GM23338 (cell line): ENCODE measurements at regions not wholly inside any gene's neighbourhood (a gene's known extent, or its start where the extent isn't known, plus 50 kb on each side); places are given as distances from the start of the nearest gene placed in this dataset.

ENCODE experiments used
- ATAC-seq: fragments of 200-7000 bp; cut with Tn5 transposase; 3 replicates; pipeline ENCODE4 v1.9.1; 2020
- DNase-seq: peaks from one replicate; pipeline ENCODE4 v3.0.0-alpha.2; 2015; ENCODE audit warnings: low spot score
- H2AFZ ChIP-seq: fragments of 200-600 bp; sonication (generic); 2 replicates; pipeline ENCODE4 v1.8.0; 2016; ENCODE audit warnings: antibody characterized with exemption, mild to moderate bottlenecking, moderate library complexity
- H3F3A ChIP-seq: fragments of 200-600 bp; sonication (generic); replicated peaks from 2 replicates; pipeline ENCODE4 v1.8.0; 2017; ENCODE audit warnings: antibody characterized with exemption, mixed run types, low read depth
- H3K27ac ChIP-seq: fragments of 200-600 bp; sonication (generic); 2 replicates; pipeline ENCODE4 v1.6.1; 2016; ENCODE audit warnings: low read depth
- H3K27me3 ChIP-seq: fragments of 200-600 bp; sonication (generic); 2 replicates; pipeline ENCODE4 v1.8.0; 2016; ENCODE audit warnings: mild to moderate bottlenecking, mixed run types, moderate library complexity; ENCODE audit not compliant: insufficient read depth
- H3K36me3 ChIP-seq: fragments of 200-600 bp; sonication (generic); 2 replicates; pipeline ENCODE4 v1.8.0; 2016; ENCODE audit warnings: mild to moderate bottlenecking; ENCODE audit not compliant: insufficient read depth
- H3K4me1 ChIP-seq: fragments of 200-600 bp; sonication (generic); 2 replicates; pipeline ENCODE4 v1.8.0; 2016; ENCODE audit warnings: mild to moderate bottlenecking, moderate library complexity; ENCODE audit not compliant: insufficient read depth
- H3K4me2 ChIP-seq: fragments of 200-600 bp; sonication (generic); 2 replicates; pipeline ENCODE4 v1.7.1; 2017; ENCODE audit warnings: mixed run types
- H3K4me3 ChIP-seq: fragments of 200-600 bp; sonication (generic); 2 replicates; pipeline ENCODE4 v1.6.1; 2016; ENCODE audit warnings: mixed run types
- H3K79me2 ChIP-seq: fragments of 200-600 bp; sonication (generic); replicated peaks from 2 replicates; pipeline ENCODE4 v1.8.0; 2017; ENCODE audit warnings: mild to moderate bottlenecking; ENCODE audit not compliant: insufficient read depth
- H3K9me2 ChIP-seq: fragments of 200-600 bp; sonication (generic); 2 replicates; pipeline ENCODE4 v1.8.0; 2017; ENCODE audit not compliant: insufficient read depth
- H4K20me1 ChIP-seq: fragments of 200-600 bp; sonication (generic); replicated peaks from 2 replicates; pipeline ENCODE4 v1.8.0; 2017; ENCODE audit warnings: mild to moderate bottlenecking; ENCODE audit not compliant: insufficient read depth
- H3K27ac Mint-ChIP-seq: 2 replicates; pipeline ENCODE4 v1.8.0; 2020; ENCODE audit warnings: inconsistent platforms, mild to moderate bottlenecking, moderate library complexity, mixed read lengths
- H3K27me3 Mint-ChIP-seq: 3 replicates; pipeline ENCODE4 v1.8.0; 2022; ENCODE audit warnings: low read depth, mild to moderate bottlenecking, moderate library complexity, mixed read lengths, inconsistent platforms; ENCODE audit not compliant: insufficient read depth, poor library complexity
- H3K36me3 Mint-ChIP-seq: 3 replicates; pipeline ENCODE4 v1.8.0; 2021; ENCODE audit warnings: low read depth, mild to moderate bottlenecking, inconsistent platforms, moderate library complexity, mixed read lengths
- H3K4me1 Mint-ChIP-seq: 3 replicates; pipeline ENCODE4 v1.8.0; 2020; ENCODE audit warnings: mild to moderate bottlenecking, inconsistent platforms, mixed read lengths
- H3K4me3 Mint-ChIP-seq: 3 replicates; pipeline ENCODE4 v1.8.0; 2021; ENCODE audit warnings: moderate library complexity, mild to moderate bottlenecking, inconsistent platforms, mixed read lengths
- H3K9me3 Mint-ChIP-seq: 3 replicates; pipeline ENCODE4 v1.8.0; 2020; ENCODE audit warnings: moderate library complexity, mild to moderate bottlenecking, inconsistent platforms, mixed read lengths
- CREB1 ChIP-seq: fragments of 250-450 bp; sonication (Bioruptor Pico); IDR thresholded peaks from 2 replicates; pipeline ENCODE4 v1.5.0; 2020; ENCODE audit warnings: low read depth, mild to moderate bottlenecking, moderate library complexity
- EZH2 ChIP-seq: fragments of 200-600 bp; sonication (generic); IDR thresholded peaks from one replicate; pipeline ENCODE4 v1.8.0; 2017; ENCODE audit warnings: antibody characterized with exemption, mild to moderate bottlenecking, low read depth; ENCODE audit not compliant: unreplicated experiment
- EZH2phosphoT487 ChIP-seq: fragments of 200-600 bp; sonication (generic); IDR thresholded peaks from one replicate; pipeline ENCODE4 v1.8.1; 2018; ENCODE audit warnings: antibody characterized with exemption; ENCODE audit not compliant: unreplicated experiment
- JUNB ChIP-seq: IDR thresholded peaks from one replicate; pipeline ENCODE4 v1.6.1; 2016; ENCODE audit warnings: antibody characterized with exemption; ENCODE audit not compliant: unreplicated experiment
- NANOG ChIP-seq: IDR thresholded peaks from 2 replicates; pipeline ENCODE4 v1.6.1; 2016; ENCODE audit warnings: antibody characterized with exemption, borderline replicate concordance
- POLR2AphosphoS5 ChIP-seq: IDR thresholded peaks from 2 replicates; pipeline ENCODE4 v1.6.1; 2016; ENCODE audit warnings: antibody characterized with exemption, low read depth
- STAT1 ChIP-seq: IDR thresholded peaks from one replicate; pipeline ENCODE4 v1.6.1; 2016; ENCODE audit warnings: antibody characterized with exemption; ENCODE audit not compliant: unreplicated experiment
- ZNF114 ChIP-seq: fragments of 250-450 bp; sonication (Bioruptor Pico); IDR thresholded peaks from 2 replicates; pipeline ENCODE4 v1.5.0; 2020; ENCODE audit warnings: mild to moderate bottlenecking, moderate library complexity
- ZNF331 ChIP-seq: fragments of 250-450 bp; sonication (Bioruptor Pico); IDR thresholded peaks from 2 replicates; pipeline ENCODE4 v1.5.0; 2020; ENCODE audit warnings: low read depth, mild to moderate bottlenecking, moderate library complexity
- ZNF462 ChIP-seq: fragments of 250-450 bp; sonication (Bioruptor Pico); IDR thresholded peaks from 2 replicates; pipeline ENCODE4 v1.5.0; 2020; ENCODE audit warnings: mild to moderate bottlenecking, moderate library complexity
- TF ChIP-seq, protein P1 (sequence below): IDR thresholded peaks from one replicate; pipeline ENCODE4 v1.6.1; 2018; ENCODE audit warnings: antibody characterized with exemption; ENCODE audit not compliant: unreplicated experiment
- TF ChIP-seq, protein P2 (sequence below), 2 experiments: fragments of 200-600 bp in 1 of 2; sonication (generic) in 1 of 2; conservative IDR thresholded peaks; 2 replicates each; pipeline versions ENCODE4 v1.5.1 to v1.6.1; 2016 to 2017; ENCODE audit warnings: antibody characterized with exemption in 2 of 2, low read depth in 2 of 2, mild to moderate bottlenecking in 2 of 2, moderate library complexity in 1 of 2
- TF ChIP-seq, protein P3 (sequence below): IDR thresholded peaks from 2 replicates; pipeline ENCODE4 v1.6.1; 2016; ENCODE audit warnings: antibody characterized with exemption

- TF ChIP-seq STAT1 = no peak
- no peak for TF ChIP-seq ZNF462 (CRISPR knock-in tag)
- TF ChIP-seq, protein P1, sequence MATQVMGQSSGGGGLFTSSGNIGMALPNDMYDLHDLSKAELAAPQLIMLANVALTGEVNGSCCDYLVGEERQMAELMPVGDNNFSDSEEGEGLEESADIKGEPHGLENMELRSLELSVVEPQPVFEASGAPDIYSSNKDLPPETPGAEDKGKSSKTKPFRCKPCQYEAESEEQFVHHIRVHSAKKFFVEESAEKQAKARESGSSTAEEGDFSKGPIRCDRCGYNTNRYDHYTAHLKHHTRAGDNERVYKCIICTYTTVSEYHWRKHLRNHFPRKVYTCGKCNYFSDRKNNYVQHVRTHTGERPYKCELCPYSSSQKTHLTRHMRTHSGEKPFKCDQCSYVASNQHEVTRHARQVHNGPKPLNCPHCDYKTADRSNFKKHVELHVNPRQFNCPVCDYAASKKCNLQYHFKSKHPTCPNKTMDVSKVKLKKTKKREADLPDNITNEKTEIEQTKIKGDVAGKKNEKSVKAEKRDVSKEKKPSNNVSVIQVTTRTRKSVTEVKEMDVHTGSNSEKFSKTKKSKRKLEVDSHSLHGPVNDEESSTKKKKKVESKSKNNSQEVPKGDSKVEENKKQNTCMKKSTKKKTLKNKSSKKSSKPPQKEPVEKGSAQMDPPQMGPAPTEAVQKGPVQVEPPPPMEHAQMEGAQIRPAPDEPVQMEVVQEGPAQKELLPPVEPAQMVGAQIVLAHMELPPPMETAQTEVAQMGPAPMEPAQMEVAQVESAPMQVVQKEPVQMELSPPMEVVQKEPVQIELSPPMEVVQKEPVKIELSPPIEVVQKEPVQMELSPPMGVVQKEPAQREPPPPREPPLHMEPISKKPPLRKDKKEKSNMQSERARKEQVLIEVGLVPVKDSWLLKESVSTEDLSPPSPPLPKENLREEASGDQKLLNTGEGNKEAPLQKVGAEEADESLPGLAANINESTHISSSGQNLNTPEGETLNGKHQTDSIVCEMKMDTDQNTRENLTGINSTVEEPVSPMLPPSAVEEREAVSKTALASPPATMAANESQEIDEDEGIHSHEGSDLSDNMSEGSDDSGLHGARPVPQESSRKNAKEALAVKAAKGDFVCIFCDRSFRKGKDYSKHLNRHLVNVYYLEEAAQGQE = no peak
- no peak for TF ChIP-seq POLR2AphosphoS5
- TF ChIP-seq NANOG = no peak
- TF ChIP-seq CREB1 (CRISPR knock-in tag) = no peak
- TF ChIP-seq JUNB = no peak
- TF ChIP-seq EZH2 = no peak
- TF ChIP-seq, protein P2, sequence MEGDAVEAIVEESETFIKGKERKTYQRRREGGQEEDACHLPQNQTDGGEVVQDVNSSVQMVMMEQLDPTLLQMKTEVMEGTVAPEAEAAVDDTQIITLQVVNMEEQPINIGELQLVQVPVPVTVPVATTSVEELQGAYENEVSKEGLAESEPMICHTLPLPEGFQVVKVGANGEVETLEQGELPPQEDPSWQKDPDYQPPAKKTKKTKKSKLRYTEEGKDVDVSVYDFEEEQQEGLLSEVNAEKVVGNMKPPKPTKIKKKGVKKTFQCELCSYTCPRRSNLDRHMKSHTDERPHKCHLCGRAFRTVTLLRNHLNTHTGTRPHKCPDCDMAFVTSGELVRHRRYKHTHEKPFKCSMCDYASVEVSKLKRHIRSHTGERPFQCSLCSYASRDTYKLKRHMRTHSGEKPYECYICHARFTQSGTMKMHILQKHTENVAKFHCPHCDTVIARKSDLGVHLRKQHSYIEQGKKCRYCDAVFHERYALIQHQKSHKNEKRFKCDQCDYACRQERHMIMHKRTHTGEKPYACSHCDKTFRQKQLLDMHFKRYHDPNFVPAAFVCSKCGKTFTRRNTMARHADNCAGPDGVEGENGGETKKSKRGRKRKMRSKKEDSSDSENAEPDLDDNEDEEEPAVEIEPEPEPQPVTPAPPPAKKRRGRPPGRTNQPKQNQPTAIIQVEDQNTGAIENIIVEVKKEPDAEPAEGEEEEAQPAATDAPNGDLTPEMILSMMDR (conservative IDR thresholded peaks at IDR 0.05; ENCODE audit: low read depth in 2 of 2) = no peak
- TF ChIP-seq EZH2phosphoT487 = no peak
- TF ChIP-seq, protein P3, sequence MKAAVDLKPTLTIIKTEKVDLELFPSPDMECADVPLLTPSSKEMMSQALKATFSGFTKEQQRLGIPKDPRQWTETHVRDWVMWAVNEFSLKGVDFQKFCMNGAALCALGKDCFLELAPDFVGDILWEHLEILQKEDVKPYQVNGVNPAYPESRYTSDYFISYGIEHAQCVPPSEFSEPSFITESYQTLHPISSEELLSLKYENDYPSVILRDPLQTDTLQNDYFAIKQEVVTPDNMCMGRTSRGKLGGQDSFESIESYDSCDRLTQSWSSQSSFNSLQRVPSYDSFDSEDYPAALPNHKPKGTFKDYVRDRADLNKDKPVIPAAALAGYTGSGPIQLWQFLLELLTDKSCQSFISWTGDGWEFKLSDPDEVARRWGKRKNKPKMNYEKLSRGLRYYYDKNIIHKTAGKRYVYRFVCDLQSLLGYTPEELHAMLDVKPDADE = no peak
- TF ChIP-seq ZNF114 = no peak
- no peak for TF ChIP-seq ZNF331 (CRISPR knock-in tag)
- ATAC-seq (no peak), DNase-seq (no peak)
- H3K4me2 ChIP-seq = no peak overlapping the region
- H3K9me2 ChIP-seq = no peaks in the 10 kb centered on the region
- no peaks in the 10 kb centered on the region for H3K4me1 ChIP-seq
- H2AFZ ChIP-seq = no peak overlapping the region
- H3K27ac ChIP-seq = no peak overlapping the region
- Mint-ChIP-seq H3K36me3 (peaks cover 36% of the 10 kb centered on the region), H3K4me1 (no peaks in the 10 kb centered on the region; the same call in 2 of the 3 replicates), H3K4me3 (no peak overlapping the region), H3K9me3 (peaks cover 94% of the 10 kb centered on the region), H3K27ac (no peak overlapping the region), H3K27me3 (peaks cover 6% of the 10 kb centered on the region)
- no peaks in the 10 kb centered on the region for H3K36me3 ChIP-seq
- H3K27me3 ChIP-seq = no peaks in the 10 kb centered on the region
- no peaks in the 10 kb centered on the region for H4K20me1 ChIP-seq
- no peaks in the 10 kb centered on the region for H3F3A ChIP-seq
- H3K4me3 ChIP-seq = no peak overlapping the region
- H3K79me2 ChIP-seq = no peaks in the 10 kb centered on the region
Measured at GRCh38 chr18:78477840-78478239, 501.8 kb upstream of the SALL3 start.
